Stimulated activated CD4-positive, alpha-beta T cell treated with anti-CD3 and anti-CD28 coated beads, Interleukin-15, amount 100 ng/mL, for 48 hours (primary cell): ENCODE measurements at regions not wholly inside any gene's neighbourhood (a gene's known extent, or its start where the extent isn't known, plus 50 kb on each side); places are given as distances from the start of the nearest gene placed in this dataset.
"Not testable (repeated sequence)": the region's sequence is repeated elsewhere in the genome, so short reads cannot be mapped to it uniquely, and the experiment has no call there.

Experiments
- DNase-seq, 2 donors: peaks; one replicate each; pipeline ENCODE4 v3.0.0-alpha.2; 2020; ENCODE audit warnings: low read depth in 2 of 2

GRCh38 chr2:238747114-238747513 lies 100.8 kb upstream of the TWIST2 start:
- DNase-seq, result no peak

DNA sequence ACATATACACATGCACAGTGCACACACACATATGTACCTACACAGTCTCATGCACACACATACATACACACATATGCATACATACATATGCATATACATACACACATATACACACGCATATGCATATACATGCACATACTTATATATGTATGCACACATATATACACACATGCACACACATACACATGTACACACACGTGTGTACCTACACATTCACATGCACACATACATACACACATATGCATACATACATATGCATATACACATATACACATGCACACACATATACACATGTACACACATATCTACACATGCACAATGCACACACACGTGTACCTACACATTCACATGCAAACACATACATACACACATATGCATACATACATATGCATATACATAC lies 100.3 kb upstream of the TWIST2 start:
- DNase-seq, result no peak

DNA sequence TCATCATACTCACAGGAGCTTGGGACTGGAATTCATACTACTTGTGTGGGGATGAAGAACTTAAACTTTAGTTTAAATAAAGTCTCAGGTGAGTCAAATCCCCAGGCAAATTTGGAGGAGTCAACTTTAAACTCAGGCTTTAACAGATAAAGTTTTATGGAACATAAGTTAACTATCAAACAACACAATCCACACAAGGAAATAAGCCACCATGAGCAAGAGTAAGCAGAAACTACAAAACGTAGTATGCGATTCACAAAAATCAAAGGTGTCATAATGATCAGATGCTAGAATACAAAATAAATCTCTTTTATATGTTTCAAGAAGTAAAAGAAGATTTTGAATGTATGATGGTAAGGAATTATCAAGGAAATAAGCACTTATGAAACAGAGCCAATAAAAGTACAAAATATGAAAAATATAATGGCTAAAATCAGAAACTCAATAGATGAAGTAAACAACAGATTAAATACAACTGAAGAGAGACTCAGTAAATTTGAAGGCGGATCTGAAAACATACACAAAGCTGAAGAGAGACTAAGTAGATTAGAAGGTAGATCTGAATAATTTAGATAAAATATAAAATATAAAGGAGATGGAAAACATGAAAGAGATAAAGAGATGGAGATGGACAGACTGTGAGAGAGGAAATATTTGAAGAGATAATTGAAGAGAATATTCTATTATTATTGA lies 97.5 kb upstream of the TWIST2 start:
- no peak for DNase-seq

GRCh38 chr2:238754259-238754658 lies 93.6 kb upstream of the TWIST2 start:
- DNase-seq, result no peak

GRCh38 chr2:238761868-238762267 lies 86.0 kb upstream of the TWIST2 start:
- DNase-seq, result no peak

- DNase-seq, result no peak
Measured at GRCh38 chr2:238763471-238763995, 84.4 kb upstream of the TWIST2 start.

DNA sequence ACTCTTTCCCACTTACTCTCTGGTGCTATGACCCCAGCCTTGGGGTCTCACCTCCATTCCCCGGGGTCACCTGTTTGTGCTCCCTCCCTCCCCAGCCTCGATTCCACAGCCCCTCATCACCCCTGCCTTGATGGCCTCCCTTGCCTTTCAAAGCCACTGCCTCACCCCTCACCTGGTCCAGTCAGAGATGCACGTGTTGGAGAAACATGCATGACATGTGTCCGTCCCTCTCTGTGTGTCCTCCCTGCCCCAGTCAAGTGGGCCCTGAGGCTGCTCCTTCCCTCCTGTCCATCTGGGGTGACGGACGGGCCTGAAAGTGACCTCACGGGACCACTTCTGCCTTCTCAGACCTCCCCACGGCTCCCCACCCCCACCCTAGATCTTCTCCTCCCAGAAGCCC lies 82.3 kb upstream of the TWIST2 start:
- DNase-seq, result no peak

DNA sequence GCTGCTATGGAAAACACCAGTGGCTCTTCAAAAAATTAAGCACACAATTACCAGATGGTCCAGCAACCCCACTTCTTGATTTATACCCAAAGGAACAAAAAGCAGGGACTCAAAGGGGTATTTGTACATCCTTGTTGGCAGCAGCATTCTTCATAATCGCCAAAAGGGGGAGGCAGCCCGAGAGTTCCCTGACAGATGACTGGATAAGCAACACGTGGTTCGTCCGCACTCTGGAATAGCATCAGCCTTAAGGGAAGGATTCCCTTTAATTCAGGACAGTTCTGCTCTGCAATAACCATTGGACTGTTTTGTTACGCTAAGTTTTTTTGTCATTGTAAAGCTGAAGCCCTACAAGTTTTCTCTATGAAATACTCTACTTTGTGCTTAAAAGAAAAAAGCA lies 76.7 kb upstream of the TWIST2 start:
- no peak for DNase-seq

DNA sequence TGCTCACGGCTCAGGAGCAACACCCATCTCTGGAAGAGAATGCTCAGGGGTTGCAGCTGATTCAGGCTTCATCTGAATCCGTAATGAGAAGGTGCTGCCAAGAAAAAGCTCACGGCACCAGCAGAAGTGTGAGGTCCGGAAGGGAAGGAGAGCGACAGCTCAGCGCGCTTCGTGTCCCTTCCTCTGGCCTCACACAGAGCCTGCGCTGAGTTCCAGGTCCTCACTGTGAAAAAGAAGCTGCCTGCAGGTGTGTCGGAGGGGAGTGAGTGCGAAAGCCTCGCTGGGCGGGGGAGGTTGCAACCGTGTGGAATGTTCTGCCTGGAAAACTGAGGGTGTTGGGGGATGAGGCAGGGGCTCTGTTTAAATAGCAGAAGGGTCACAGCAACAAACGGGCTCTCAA lies 76.2 kb upstream of the TWIST2 start:
- DNase-seq, result no peak

DNA sequence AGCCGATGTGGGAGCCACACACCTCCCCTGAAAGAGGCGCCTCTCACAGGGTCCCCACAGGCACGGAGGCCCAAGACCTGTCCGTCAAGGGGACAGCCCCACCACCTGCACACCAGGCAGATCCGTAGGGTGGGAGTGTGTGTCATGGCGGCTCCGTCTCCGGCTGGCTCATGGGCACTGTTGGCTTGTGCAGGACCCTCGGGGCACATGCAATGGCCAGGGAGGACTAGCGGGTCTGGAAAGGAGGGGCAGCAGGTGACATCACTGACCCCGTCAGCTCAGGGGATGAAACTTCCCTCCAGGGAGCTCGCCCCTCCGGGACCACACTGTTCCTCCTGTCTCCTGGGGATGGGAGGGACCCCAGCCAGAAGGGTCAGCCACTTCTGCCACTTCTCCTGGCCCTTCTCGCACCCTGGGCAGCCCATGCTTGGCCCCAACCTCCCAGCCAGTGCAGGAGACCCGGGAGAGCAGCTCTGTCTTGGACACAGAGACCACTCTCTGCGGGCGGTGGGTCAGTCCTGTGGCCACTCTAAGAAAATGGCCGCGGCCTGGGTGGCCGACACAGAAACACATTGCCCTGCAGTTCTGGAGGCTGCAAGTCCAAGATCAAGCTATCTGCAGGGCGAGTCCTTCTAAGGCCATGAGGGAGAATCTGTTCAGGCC lies 75.1 kb upstream of the TWIST2 start:
- no peak for DNase-seq

- no peak for DNase-seq
Measured at GRCh38 chr2:238773472-238773871, 74.4 kb upstream of the TWIST2 start.

- no peak for DNase-seq
Measured at GRCh38 chr2:238774071-238774470, 73.8 kb upstream of the TWIST2 start.

DNA sequence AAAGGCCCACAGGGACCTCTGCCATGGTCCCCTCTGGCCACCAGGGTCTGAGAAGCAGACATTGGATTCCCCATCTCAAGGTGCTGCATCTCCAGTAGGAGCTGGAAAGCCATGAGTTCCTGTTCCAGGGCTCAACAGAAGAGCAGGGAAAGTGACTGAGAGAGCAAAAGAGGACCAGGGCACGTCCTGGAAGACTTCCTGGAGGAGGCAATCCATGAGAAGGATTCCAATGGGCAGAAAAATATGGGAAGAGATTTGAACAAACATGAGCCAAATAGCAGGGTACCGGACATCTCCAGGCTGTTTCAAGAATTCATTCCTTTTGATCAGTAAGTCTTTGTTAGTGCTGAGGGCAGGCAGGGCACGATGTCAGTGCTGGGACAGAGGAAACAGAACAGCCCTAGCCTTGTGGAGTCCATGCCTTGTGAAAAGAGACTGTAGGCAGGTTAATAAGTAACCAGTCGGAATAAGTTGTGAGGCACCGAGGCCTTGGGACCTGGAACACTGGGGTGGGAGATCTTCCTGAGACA lies 72.8 kb upstream of the TWIST2 start:
- DNase-seq, result no peak

DNA sequence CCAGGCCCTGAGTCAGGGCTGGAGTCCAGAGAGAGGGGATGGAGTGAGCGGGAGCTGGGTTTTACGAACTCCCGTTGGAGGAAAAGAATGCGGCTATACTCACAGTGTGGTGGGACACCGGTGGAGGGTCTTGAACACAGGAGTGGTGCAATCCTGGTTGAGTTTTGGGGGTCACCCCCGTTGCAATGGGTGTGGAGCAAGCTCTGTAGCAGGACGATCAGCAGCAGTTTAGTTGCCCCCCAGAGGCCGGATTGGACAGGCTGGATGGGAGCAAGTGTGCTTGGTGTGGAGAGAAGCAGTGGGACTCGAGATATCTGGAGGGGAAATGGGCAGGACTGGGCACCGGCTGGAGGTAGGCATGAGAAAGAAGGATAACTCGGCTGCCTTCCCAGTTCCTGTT lies 72.3 kb upstream of the TWIST2 start:
- DNase-seq, result no peak

GRCh38 chr2:238776003-238776760 lies 71.7 kb upstream of the TWIST2 start:
- DNase-seq, result no peak

DNA sequence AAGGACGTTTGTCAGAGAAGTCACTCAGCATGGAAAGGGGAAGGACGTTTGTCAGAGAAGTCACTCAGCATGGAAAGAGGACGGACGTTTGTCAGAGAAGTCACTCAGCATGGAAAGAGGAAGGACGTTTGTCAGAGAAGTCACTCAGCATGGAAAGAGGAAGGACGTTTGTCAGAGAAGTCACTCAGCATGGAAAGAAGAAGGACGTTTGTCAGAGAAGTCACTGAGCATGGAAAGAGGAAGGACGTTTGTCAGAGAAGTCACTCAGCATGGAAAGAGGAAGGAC lies 71.2 kb upstream of the TWIST2 start:
- not testable (repeated sequence) for DNase-seq

GRCh38 chr2:238777369-238778067 lies 70.4 kb upstream of the TWIST2 start:
- DNase-seq, result no peak

DNA sequence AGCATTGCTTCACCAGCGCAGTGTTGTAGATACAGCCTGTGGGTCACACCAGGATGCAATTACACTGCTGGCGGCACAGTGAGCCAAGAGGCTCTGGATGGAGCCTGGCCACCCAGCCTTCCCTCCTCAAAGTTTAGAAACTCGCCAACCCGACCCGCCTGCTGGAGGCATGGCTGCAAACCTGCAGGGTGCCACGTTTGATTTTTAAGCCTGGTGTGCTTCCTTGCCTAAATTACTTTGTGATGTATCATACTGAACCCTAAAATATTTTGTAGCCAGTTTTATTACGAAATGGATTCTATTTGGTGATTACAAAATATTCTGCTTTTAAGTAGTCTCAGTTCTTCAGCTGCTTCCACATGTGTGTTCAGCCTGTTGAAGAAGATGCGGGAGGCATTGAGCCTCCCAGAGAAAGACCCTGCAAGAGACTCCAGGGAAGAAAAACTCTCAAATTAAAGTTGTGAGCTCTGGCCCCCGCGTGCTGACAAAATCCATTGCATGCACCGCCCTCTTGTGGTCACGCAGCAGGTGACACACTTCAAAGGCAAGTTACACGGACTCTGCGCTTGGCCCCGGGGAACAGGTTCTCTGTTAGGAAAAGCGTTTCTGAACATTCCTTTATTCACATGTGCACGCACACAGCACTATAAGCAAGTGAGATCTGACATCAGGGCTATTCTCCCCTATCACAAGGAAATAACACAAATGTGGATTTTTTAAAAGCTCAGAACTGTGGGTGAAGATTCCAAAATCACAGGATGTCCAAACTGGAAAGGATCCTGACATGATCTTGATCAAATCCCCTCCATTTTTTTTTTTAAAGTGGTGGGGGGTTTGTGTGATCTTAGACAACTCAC lies 63.0 kb upstream of the TWIST2 start:
- DNase-seq, result peak; percentile 24 to 42

DNA sequence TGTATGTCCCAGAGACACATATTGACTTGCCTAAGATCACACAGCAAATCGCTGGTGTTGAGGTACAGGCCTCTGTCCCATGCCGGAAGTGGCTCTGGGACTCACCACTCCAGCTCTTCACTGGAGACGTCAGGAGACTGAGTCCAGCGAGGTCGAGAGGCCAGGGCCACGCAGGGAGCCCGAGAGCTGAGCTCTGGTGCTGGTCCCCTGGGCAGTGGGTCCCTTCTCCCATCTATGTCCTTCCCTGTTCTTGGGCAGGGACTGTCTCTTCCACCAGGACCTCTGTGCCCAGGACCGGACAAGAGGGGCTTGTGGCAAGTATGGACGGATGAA lies 62.4 kb upstream of the TWIST2 start:
- DNase-seq, result no peak

GRCh38 chr2:238786379-238786778 lies 61.5 kb upstream of the TWIST2 start:
- no peak for DNase-seq

- no peak for DNase-seq
Measured at GRCh38 chr2:238786792-238787490, 60.9 kb upstream of the TWIST2 start.
